C4-2B (cell line): ENCODE measurements at regions not wholly inside any gene's neighbourhood (a gene's known extent, or its start where the extent isn't known, plus 50 kb on each side); places are given as distances from the start of the nearest gene placed in this dataset.

Experiments
- H3K27ac ChIP-seq: fragments of 450-650 bp; 2 replicates; pipeline ENCODE4 v1.5.1; 2017
- CTCF ChIP-seq: fragments of 450-650 bp; conservative IDR thresholded peaks from 2 replicates; pipeline ENCODE4 v1.5.1; 2017; ENCODE audit warnings: mild to moderate bottlenecking
- ZFX ChIP-seq: fragments of 450-650 bp; IDR thresholded peaks from 2 replicates; pipeline ENCODE4 v1.6.1; 2017

- H3K27ac ChIP-seq, result no peak overlapping the region
- TF ChIP-seq CTCF (no peak), ZFX (no peak)
Measured at GRCh38 chr1:191558379-191558778, 599.9 kb upstream of the RGS18 start.

GRCh38 chr1:191561276-191561675 lies 597.0 kb upstream of the RGS18 start:
- TF ChIP-seq CTCF, result no peak
- H3K27ac ChIP-seq, result no peak overlapping the region

DNA sequence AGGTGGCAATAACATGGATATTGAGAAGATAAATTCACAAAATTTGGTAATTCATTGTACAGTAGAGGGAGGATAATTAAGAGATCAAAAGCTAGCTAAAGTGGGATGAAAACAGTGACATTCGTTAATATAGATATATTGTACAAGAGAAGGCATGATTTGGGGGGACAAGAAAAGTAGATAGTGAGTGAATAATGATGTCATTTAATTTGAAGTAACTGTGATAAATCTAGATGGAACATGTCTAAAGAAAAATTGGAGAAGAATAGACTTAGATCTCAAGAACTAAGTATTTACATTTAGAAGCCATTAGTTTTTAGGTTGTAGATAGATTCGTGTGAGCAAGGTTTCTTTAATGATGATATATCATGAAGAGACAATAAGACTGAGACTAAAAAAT lies 594.0 kb upstream of the RGS18 start:
- TF ChIP-seq CTCF (no peak), ZFX (no peak)
- H3K27ac ChIP-seq, result no peak overlapping the region

- no peak overlapping the region for H3K27ac ChIP-seq
- no peak for TF ChIP-seq ZFX
Measured at GRCh38 chr1:191572479-191572878, 585.8 kb upstream of the RGS18 start.

- TF ChIP-seq CTCF, result no peak
- TF ChIP-seq ZFX, result no peak
- H3K27ac ChIP-seq, result no peak overlapping the region
Measured at GRCh38 chr1:191575180-191575579, 583.1 kb upstream of the RGS18 start.

DNA sequence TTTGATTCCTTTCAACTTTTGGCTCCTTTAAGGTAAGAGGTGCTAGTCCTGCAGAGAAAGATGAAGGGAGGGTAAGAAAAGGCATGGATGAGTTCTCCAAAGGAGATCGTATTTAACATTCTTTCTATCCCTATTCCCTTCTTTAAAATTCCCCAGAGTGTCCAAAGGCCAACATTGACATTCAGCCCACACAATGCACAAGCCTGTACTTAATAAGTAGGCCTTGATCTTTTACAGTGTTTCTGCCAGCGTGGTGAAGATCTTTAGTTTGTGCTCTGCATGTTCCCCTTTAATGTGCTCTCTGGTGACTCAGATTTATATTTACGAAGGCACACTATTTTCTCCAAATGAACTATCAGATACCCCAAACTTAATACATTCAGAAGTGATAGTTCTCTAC lies 582.5 kb upstream of the RGS18 start:
- no peak for TF ChIP-seq ZFX
- TF ChIP-seq CTCF, result no peak
- no peak overlapping the region for H3K27ac ChIP-seq

GRCh38 chr1:191577213-191577612 lies 581.0 kb upstream of the RGS18 start:
- no peak overlapping the region for H3K27ac ChIP-seq
- TF ChIP-seq CTCF (no peak), ZFX (no peak)

GRCh38 chr1:191578281-191578680 lies 580.0 kb upstream of the RGS18 start:
- no peak overlapping the region for H3K27ac ChIP-seq
- TF ChIP-seq ZFX (no peak), CTCF (no peak)
